Skin epidermis (tissue), 12 donors: ENCODE measurements at regions not wholly inside any gene's neighbourhood (a gene's known extent, or its start where the extent isn't known, plus 50 kb on each side); places are given as distances from the start of the nearest gene placed in this dataset.
A peak's percentile ranks its signal among the peaks of the same experiment; 100 is the strongest.

Source experiments
- H3K27ac ChIP-seq, 21 experiments: fragments of 200-600 bp; sonication (generic) in 11 of 21; one replicate each; pipeline ENCODE4 v1.5.0; 2020; ENCODE audit warnings: mild to moderate bottlenecking in 3 of 21, inconsistent platforms in 2 of 21, moderate library complexity in 2 of 21
- H3K4me3 ChIP-seq, 7 experiments: fragments of 200-600 bp; sonication (generic) in 2 of 7; one replicate each; pipeline ENCODE4 v1.5.0; 2020; ENCODE audit warnings: inconsistent platforms in 2 of 7, mild to moderate bottlenecking in 2 of 7, moderate library complexity in 1 of 7

GRCh38 chr6:87995461-87995860 is 52.2 kb upstream of the SPACA1 start:
- Histone ChIP-seq H3K4me3 (no peak overlapping the region), H3K27ac (no peak overlapping the region)

GRCh38 chr6:87993356-87993755 is 54.3 kb upstream of the SPACA1 start:
- no peak overlapping the region for H3K27ac ChIP-seq
- H3K4me3 ChIP-seq = no peak overlapping the region

- H3K27ac ChIP-seq = no peak overlapping the region
- H3K4me3 ChIP-seq = no peak overlapping the region
Observed at GRCh38 chr6:87990871-87991270, 56.8 kb upstream of the SPACA1 start.

GRCh38 chr6:87982134-87982533 is 65.5 kb upstream of the SPACA1 start:
- no peak overlapping the region for H3K27ac ChIP-seq

GRCh38 chr6:87979737-87980136 is 67.9 kb upstream of the SPACA1 start:
- Histone ChIP-seq H3K27ac (no peak overlapping the region), H3K4me3 (no peak overlapping the region)

More at GRCh38 chr6:87982134-87982533, 65.5 kb upstream of the SPACA1 start:
- no peak overlapping the region for H3K4me3 ChIP-seq

GRCh38 chr6:87976616-87977015 is 71.0 kb upstream of the SPACA1 start:
- Histone ChIP-seq H3K27ac (no peak overlapping the region), H3K4me3 (no peak overlapping the region)

GRCh38 chr6:87975561-87975960 is 72.1 kb upstream of the SPACA1 start:
- Histone ChIP-seq H3K4me3 (no peak overlapping the region), H3K27ac (no peak overlapping the region)

GRCh38 chr6:87972279-87972678 is 75.4 kb upstream of the SPACA1 start:
- H3K27ac ChIP-seq = no peak overlapping the region
- H3K4me3 ChIP-seq = no peak overlapping the region

- H3K4me3 ChIP-seq = no peak overlapping the region
- H3K27ac ChIP-seq = no peak overlapping the region
Observed at GRCh38 chr6:87971605-87972262, 75.9 kb upstream of the SPACA1 start.

GRCh38 chr6:87968435-87969278 is 79.0 kb upstream of the SPACA1 start:
- H3K4me3 ChIP-seq = peak overlapping the region in 4 of 7 experiments; percentile 6 to 34 (median 12)
- H3K27ac ChIP-seq = no peak overlapping the region

- H3K4me3 ChIP-seq = no peak overlapping the region
- no peak overlapping the region for H3K27ac ChIP-seq
Observed at GRCh38 chr6:87965806-87966205, 81.8 kb upstream of the SPACA1 start.

GRCh38 chr6:87959083-87959482 is 88.6 kb upstream of the SPACA1 start:
- Histone ChIP-seq H3K27ac (no peak overlapping the region), H3K4me3 (no peak overlapping the region)

GRCh38 chr6:87951751-87952150 is 95.9 kb upstream of the SPACA1 start:
- Histone ChIP-seq H3K4me3 (no peak overlapping the region), H3K27ac (no peak overlapping the region)

GRCh38 chr6:87950614-87951013 is 97.0 kb upstream of the SPACA1 start:
- Histone ChIP-seq H3K4me3 (no peak overlapping the region), H3K27ac (no peak overlapping the region)

GRCh38 chr6:87949194-87949593 is 98.4 kb upstream of the SPACA1 start:
- H3K27ac ChIP-seq = no peak overlapping the region
- no peak overlapping the region for H3K4me3 ChIP-seq

- no peak overlapping the region for H3K27ac ChIP-seq
- H3K4me3 ChIP-seq = no peak overlapping the region
Observed at GRCh38 chr6:87946669-87947068, 101.0 kb upstream of the SPACA1 start.

- no peak overlapping the region for H3K4me3 ChIP-seq
- H3K27ac ChIP-seq = peak overlapping the region in 1 of 21 experiments; percentile 1
Observed at GRCh38 chr6:87945966-87946365, 101.7 kb upstream of the SPACA1 start.

- no peak overlapping the region for H3K4me3 ChIP-seq
Observed at GRCh38 chr6:87945181-87945580, 102.5 kb upstream of the SPACA1 start.

GRCh38 chr6:87944541-87944954 is 103.1 kb upstream of the SPACA1 start:
- Histone ChIP-seq H3K4me3 (no peak overlapping the region), H3K27ac (peak overlapping the region in 8 of 21 experiments; percentile 7 to 54 (median 16))

More at GRCh38 chr6:87945181-87945580, 102.5 kb upstream of the SPACA1 start:
- peak overlapping the region in 4 of 21 experiments; percentile 11 to 54 (median 32) for H3K27ac ChIP-seq

GRCh38 chr6:87943191-87943590 is 104.5 kb upstream of the SPACA1 start:
- H3K27ac ChIP-seq = no peak overlapping the region

More at GRCh38 chr6:87943191-87943590, 104.5 kb upstream of the SPACA1 start:
- no peak overlapping the region for H3K4me3 ChIP-seq
